K562 (cell line): ENCODE measurements at regions not wholly inside any gene's neighbourhood (a gene's known extent, or its start where the extent isn't known, plus 50 kb on each side); places are given as distances from the start of the nearest gene placed in this dataset.

Experiments
- ATAC-seq: fragments of 200-7000 bp; cut with Tn5 transposase; 3 replicates; pipeline ENCODE4 v1.9.1; 2020; ENCODE audit warnings: moderate library complexity
- BruUV-seq: library from RNA; stranded (reverse); fragments of 400-500 nt; replicated peaks from 2 replicates; lab custom pipeline; 2021; lab: Mats Ljungman, UMichigan
- CTCF ChIA-PET: fragments of 300-600 bp; formaldehyde crosslinking; extraction: SDS; loops from one replicate; lab custom pipeline; 2021; ENCODE audit warnings: low intra/inter-chr PET ratio; lab: Yijun Ruan, JAX
- POLR2A ChIA-PET: fragments of 300-600, 350-650 bp; sonication (Branson Sonifier 250); formaldehyde crosslinking; extraction: SDS; loops from one replicate; lab custom pipeline; 2021; ENCODE audit warnings: antibody characterized with exemption, inconsistent platforms; lab: Yijun Ruan, JAX
- DNase-seq, 4 experiments: peaks; one replicate each; pipeline versions ENCODE4 v3.0.0 to v3.0.0-alpha.2; 2011 to 2018; ENCODE audit warnings: low spot score in 3 of 4, mixed read lengths in 3 of 4; ENCODE audit errors: extremely low read depth in 1 of 4
- FAIRE-seq: peaks from 2 replicates; lab custom pipeline; 2011; peaks lifted over from hg19 to GRCh38; lab: Jason Lieb, UNC
- H2AFZ ChIP-seq: 2 replicates; pipeline ENCODE4 v1.6.0; 2011; ENCODE audit warnings: low read depth, low read length, control low read depth, inconsistent platforms
- H3K27ac ChIP-seq: fragments of 200-600 bp; 3 replicates; pipeline ENCODE4 v1.8.0; 2011; ENCODE audit warnings: low read depth, mild to moderate bottlenecking, control low read depth, inconsistent platforms, low read length, moderate library complexity, mixed read lengths; ENCODE audit errors: extremely low read depth
- H3K27me3 ChIP-seq, 2 experiments: fragments of 300-600 bp in 1 of 2; 2 replicates in 1 of 2; 3 replicates in 1 of 2; pipeline versions ENCODE4 v1.6.0 to v1.8.0; 2011; ENCODE audit warnings: inconsistent platforms in 2 of 2, low read length in 2 of 2, mild to moderate bottlenecking in 1 of 2, mixed read lengths in 1 of 2, moderate library complexity in 1 of 2; ENCODE audit not compliant: control insufficient read depth in 2 of 2, insufficient read depth in 2 of 2
- H3K36me3 ChIP-seq: fragments of 300-600 bp; 3 replicates; pipeline ENCODE4 v1.8.0; 2011; ENCODE audit warnings: mild to moderate bottlenecking, low read length, inconsistent platforms; ENCODE audit not compliant: control insufficient read depth, insufficient read depth
- H3K4me1 ChIP-seq, 2 experiments: fragments of 200-600 bp in 1 of 2; replicated peaks in 1 of 2; 2 replicates in 1 of 2; 3 replicates in 1 of 2; pipeline versions ENCODE4 v1.5.1 to v1.8.0; 2011; ENCODE audit warnings: inconsistent platforms in 2 of 2, low read length in 2 of 2, mild to moderate bottlenecking in 1 of 2, mixed read lengths in 1 of 2, moderate library complexity in 1 of 2; ENCODE audit not compliant: control insufficient read depth in 2 of 2, insufficient read depth in 2 of 2
- H3K4me2 ChIP-seq: 2 replicates; pipeline ENCODE4 v1.6.1; 2011; ENCODE audit warnings: low read length, control low read depth, inconsistent platforms, mixed read lengths; ENCODE audit not compliant: insufficient read depth
- H3K4me3 ChIP-seq: fragments of 200-600 bp; sonication (generic), shearing (Covaris generic); 2 replicates; pipeline ENCODE4 v1.5.1; 2016; ENCODE audit warnings: control low read depth, inconsistent platforms
- H3K79me2 ChIP-seq: fragments of 200-600 bp; 3 replicates; pipeline ENCODE4 v1.8.0; 2011; ENCODE audit warnings: low read length, inconsistent platforms; ENCODE audit not compliant: control insufficient read depth, insufficient read depth
- H3K9ac ChIP-seq, 2 experiments: 2 replicates each; pipeline versions ENCODE4 v1.6.0 to v1.6.1; 2011; ENCODE audit warnings: low read depth in 2 of 2, low read length in 2 of 2, control low read depth in 1 of 2, inconsistent platforms in 1 of 2, mild to moderate bottlenecking in 1 of 2, mixed read lengths in 1 of 2; ENCODE audit not compliant: insufficient read depth in 1 of 2
- H3K9me1 ChIP-seq: one replicate; pipeline ENCODE4 v1.6.0; 2011; ENCODE audit warnings: inconsistent platforms, mild to moderate bottlenecking, low read length, moderate library complexity; ENCODE audit not compliant: control insufficient read depth, insufficient read depth
- H3K9me3 ChIP-seq: replicated peaks from 2 replicates; pipeline ENCODE4 v1.5.1; 2011; ENCODE audit warnings: low read depth, low read length, inconsistent platforms; ENCODE audit not compliant: control insufficient read depth, insufficient read depth
- H4K20me1 ChIP-seq: replicated peaks from 2 replicates; pipeline ENCODE4 v1.6.1; 2011; ENCODE audit warnings: low read length, inconsistent platforms, mixed read lengths; ENCODE audit not compliant: control insufficient read depth, insufficient read depth
- ADNP ChIP-seq: fragments of 200-800 bp; sonication (Bioruptor generic); IDR thresholded peaks from 2 replicates; pipeline ENCODE4 v1.6.1; 2016; ENCODE audit warnings: missing genetic modification characterization, missing compliant biosample characterization
- CHD2 ChIP-seq: IDR thresholded peaks from 2 replicates; pipeline ENCODE4 v1.6.1; 2011; ENCODE audit warnings: low read depth, low read length
- GABPA ChIP-seq: fragments of 200-800 bp; sonication (Bioruptor generic); conservative IDR thresholded peaks from 2 replicates; pipeline ENCODE4 v1.6.1; 2016; ENCODE audit warnings: low read depth, missing genetic modification characterization, missing compliant biosample characterization
- NCOA1 ChIP-seq: fragments of 450-650 bp; IDR thresholded peaks from 2 replicates; pipeline ENCODE4 v1.6.1; 2016; ENCODE audit warnings: low read depth
- TCF7 ChIP-seq: sonication (generic); IDR thresholded peaks from 2 replicates; pipeline ENCODE4 v1.6.1; 2016; ENCODE audit warnings: antibody characterized with exemption, borderline replicate concordance
- ZNF395 ChIP-seq: fragments of 200-800 bp; sonication (Bioruptor generic); IDR thresholded peaks from 2 replicates; pipeline ENCODE4 v1.6.1; 2017; ENCODE audit warnings: missing genetic modification characterization, missing compliant biosample characterization
- WGBS: fragments of 100-300 bp; shearing (Covaris generic); methylation state at CpG from one replicate; pipeline ENCODE4 v1.1.6; 2016; ENCODE audit warnings: low coverage, mixed read lengths; ENCODE audit not compliant: insufficient coverage; ENCODE audit errors: missing lambda C conversion rate; 5-methylcytosine and 5-hydroxymethylcytosine counted together
- in situ Hi-C: fragments of 300-500 bp; cut with MboI; formaldehyde crosslinking; loops from 4 replicates; pipeline ENCODE4 v1.15.0; 2018; ENCODE audit warnings: inconsistent platforms, mixed read lengths
- intact Hi-C: fragments of 100-400 bp; cut with micrococcal nuclease; formaldehyde crosslinking; loops from 2 replicates; pipeline ENCODE4 v1.14.2; 2022

GRCh38 chr13:85278851-85279250 is 520.4 kb downstream of the SLITRK6 start:
- Histone ChIP-seq H3K4me2 (no peak overlapping the region), H2AFZ (no peak overlapping the region), H3K9ac (no peak overlapping the region), H3K27me3 (no peaks in the 10 kb centered on the region), H3K9me1 (no peaks in the 10 kb centered on the region), H4K20me1 (no peaks in the 10 kb centered on the region), H3K4me1 (no peaks in the 10 kb centered on the region), H3K36me3 (no peaks in the 10 kb centered on the region)
- ATAC-seq: no peak
- intact Hi-C loops: no loop called here
- DNase-seq: no peak
- WGBS: 0% methylated on average over 2 of the region's 2 CpGs
- no peak for TF ChIP-seq GABPA (tag)
- TF ChIP-seq TCF7: no peak
- no peak for TF ChIP-seq ZNF395 (CRISPR knock-in tag)
- TF ChIP-seq ADNP (tag): no peak
- no peak for TF ChIP-seq NCOA1
- TF ChIP-seq CHD2: no peak
- TF ChIP-seq, all 486 proteins: peak for 0
- CTCF ChIA-PET: no interaction called here
- no peak overlapping the region for H3K4me3 ChIP-seq
- POLR2A ChIA-PET: no interaction called here
- no peak overlapping the region for H3K27ac ChIP-seq
- in situ Hi-C loops: no loop called here
- BruUV-seq: no TSS peak
- H3K79me2 ChIP-seq: no peaks in the 10 kb centered on the region
- no peaks in the 10 kb centered on the region; the same call in 1 of the 2 replicates for H3K9me3 ChIP-seq
- FAIRE-seq: no peak
